ENCODE measurements at regions not wholly inside any gene's neighbourhood (a gene's known extent, or its start where the extent isn't known, plus 50 kb on each side); places are given as distances from the start of the nearest gene placed in this dataset.
"Not testable (repeated sequence)": the region's sequence is repeated elsewhere in the genome, so short reads cannot be mapped to it uniquely, and the experiment has no call there.

- peak; percentile 41 for DNase-seq
- peaks cover 12% of the 10 kb centered on the region for H3K27me3 Mint-ChIP-seq
- H3K9me3 Mint-ChIP-seq, result no peaks in the 10 kb centered on the region
- no peak overlapping the region for H3K27ac Mint-ChIP-seq
- H3K4me1 Mint-ChIP-seq (ENCODE audit: low read depth), result no peaks in the 10 kb centered on the region
- H3K4me3 Mint-ChIP-seq, result no peak overlapping the region
- H3K36me3 Mint-ChIP-seq (ENCODE audit: low read depth), result no peaks in the 10 kb centered on the region
Measured at GRCh38 chr2:126244937-126245336, 411.0 kb upstream of the GYPC start.

GRCh38 chr2:126253669-126254068 is 402.3 kb upstream of the GYPC start:
- Mint-ChIP-seq H3K4me1 (ENCODE audit: low read depth) (no peaks in the 10 kb centered on the region), H3K27me3 (no peaks in the 10 kb centered on the region), H3K9me3 (no peaks in the 10 kb centered on the region), H3K36me3 (ENCODE audit: low read depth) (no peaks in the 10 kb centered on the region), H3K27ac (no peak overlapping the region), H3K4me3 (no peak overlapping the region)
- no peak for DNase-seq

GRCh38 chr2:126264625-126265024 is 391.3 kb upstream of the GYPC start:
- no peak overlapping the region for H3K4me3 Mint-ChIP-seq

GRCh38 chr2:126269911-126270310 is 386.0 kb upstream of the GYPC start:
- no peaks in the 10 kb centered on the region for H3K4me1 Mint-ChIP-seq (ENCODE audit: low read depth)
- H3K27ac Mint-ChIP-seq, result no peak overlapping the region
- peaks cover 11% of the 10 kb centered on the region for H3K27me3 Mint-ChIP-seq
- H3K36me3 Mint-ChIP-seq (ENCODE audit: low read depth), result no peaks in the 10 kb centered on the region
- no peak for DNase-seq
- H3K9me3 Mint-ChIP-seq, result no peaks in the 10 kb centered on the region
- H3K4me3 Mint-ChIP-seq, result no peak overlapping the region

More at GRCh38 chr2:126264625-126265024, 391.3 kb upstream of the GYPC start:
- Mint-ChIP-seq H3K36me3 (ENCODE audit: low read depth) (no peaks in the 10 kb centered on the region), H3K27ac (no peak overlapping the region), H3K27me3 (peaks cover 28% of the 10 kb centered on the region), H3K4me1 (ENCODE audit: low read depth) (no peaks in the 10 kb centered on the region), H3K9me3 (no peaks in the 10 kb centered on the region)
- DNase-seq, result no peak

GRCh38 chr2:126270587-126270986 is 385.4 kb upstream of the GYPC start:
- H3K9me3 Mint-ChIP-seq, result no peaks in the 10 kb centered on the region
- no peak overlapping the region for H3K4me3 Mint-ChIP-seq
- peaks cover 13% of the 10 kb centered on the region for H3K27me3 Mint-ChIP-seq
- DNase-seq, result no peak
- H3K27ac Mint-ChIP-seq, result no peak overlapping the region
- H3K4me1 Mint-ChIP-seq (ENCODE audit: low read depth), result no peaks in the 10 kb centered on the region
- H3K36me3 Mint-ChIP-seq (ENCODE audit: low read depth), result no peaks in the 10 kb centered on the region

GRCh38 chr2:126272401-126272800 is 383.6 kb upstream of the GYPC start:
- Mint-ChIP-seq H3K4me3 (no peak overlapping the region), H3K27me3 (peaks cover 13% of the 10 kb centered on the region), H3K36me3 (ENCODE audit: low read depth) (no peaks in the 10 kb centered on the region), H3K27ac (no peak overlapping the region), H3K9me3 (no peaks in the 10 kb centered on the region), H3K4me1 (ENCODE audit: low read depth) (no peaks in the 10 kb centered on the region)
- no peak for DNase-seq

- peaks cover 3% of the 10 kb centered on the region for H3K27me3 Mint-ChIP-seq
- no peak overlapping the region for H3K4me3 Mint-ChIP-seq
- DNase-seq, result no peak
- H3K36me3 Mint-ChIP-seq (ENCODE audit: low read depth), result no peaks in the 10 kb centered on the region
- H3K27ac Mint-ChIP-seq, result no peak overlapping the region
- H3K4me1 Mint-ChIP-seq (ENCODE audit: low read depth), result no peaks in the 10 kb centered on the region
- no peaks in the 10 kb centered on the region for H3K9me3 Mint-ChIP-seq
Measured at GRCh38 chr2:126275098-126275497, 380.9 kb upstream of the GYPC start.

GRCh38 chr2:126276268-126276667 is 379.7 kb upstream of the GYPC start:
- not testable (repeated sequence) for H3K27me3 Mint-ChIP-seq; H3K4me1 Mint-ChIP-seq (ENCODE audit: low read depth); DNase-seq; H3K27ac Mint-ChIP-seq; H3K36me3 Mint-ChIP-seq (ENCODE audit: low read depth); H3K4me3 Mint-ChIP-seq; H3K9me3 Mint-ChIP-seq

GRCh38 chr2:126288362-126288761 is 367.6 kb upstream of the GYPC start:
- H3K27me3 Mint-ChIP-seq, result peaks cover 12% of the 10 kb centered on the region
- H3K9me3 Mint-ChIP-seq, result no peaks in the 10 kb centered on the region
- H3K4me3 Mint-ChIP-seq, result no peak overlapping the region
- DNase-seq, result no peak
- H3K4me1 Mint-ChIP-seq (ENCODE audit: low read depth), result no peaks in the 10 kb centered on the region
- H3K27ac Mint-ChIP-seq, result no peak overlapping the region
- no peaks in the 10 kb centered on the region for H3K36me3 Mint-ChIP-seq (ENCODE audit: low read depth)

GRCh38 chr2:126293962-126294361 is 362.0 kb upstream of the GYPC start:
- H3K4me1 Mint-ChIP-seq (ENCODE audit: low read depth); H3K27me3 Mint-ChIP-seq; H3K27ac Mint-ChIP-seq; H3K4me3 Mint-ChIP-seq; H3K36me3 Mint-ChIP-seq (ENCODE audit: low read depth); DNase-seq; H3K9me3 Mint-ChIP-seq: not testable (repeated sequence)

GRCh38 chr2:126299469-126299976 is 356.4 kb upstream of the GYPC start:
- H3K9me3 Mint-ChIP-seq, result no peaks in the 10 kb centered on the region
- H3K27me3 Mint-ChIP-seq, result peaks cover 2% of the 10 kb centered on the region
- H3K4me1 Mint-ChIP-seq (ENCODE audit: low read depth), result peaks cover 20% of the 10 kb centered on the region
- no peak overlapping the region for H3K4me3 Mint-ChIP-seq
- no peaks in the 10 kb centered on the region for H3K36me3 Mint-ChIP-seq (ENCODE audit: low read depth)
- no peak for DNase-seq
- no peak overlapping the region for H3K27ac Mint-ChIP-seq

GRCh38 chr2:126300348-126300747 is 355.6 kb upstream of the GYPC start:
- Mint-ChIP-seq H3K9me3 (no peaks in the 10 kb centered on the region), H3K4me3 (no peak overlapping the region), H3K36me3 (ENCODE audit: low read depth) (no peaks in the 10 kb centered on the region), H3K27me3 (peaks cover 2% of the 10 kb centered on the region), H3K27ac (peak overlapping the region; percentile 82), H3K4me1 (ENCODE audit: low read depth) (peaks cover 20% of the 10 kb centered on the region)
- no peak for DNase-seq

GRCh38 chr2:126302043-126302442 is 353.9 kb upstream of the GYPC start:
- no peak overlapping the region for H3K27ac Mint-ChIP-seq
- H3K4me1 Mint-ChIP-seq (ENCODE audit: low read depth), result peaks cover 20% of the 10 kb centered on the region
- no peak overlapping the region for H3K4me3 Mint-ChIP-seq
- H3K36me3 Mint-ChIP-seq (ENCODE audit: low read depth), result no peaks in the 10 kb centered on the region
- no peaks in the 10 kb centered on the region for H3K9me3 Mint-ChIP-seq
- no peak for DNase-seq
- peaks cover 5% of the 10 kb centered on the region for H3K27me3 Mint-ChIP-seq

- Mint-ChIP-seq H3K9me3 (no peaks in the 10 kb centered on the region), H3K27ac (no peak overlapping the region), H3K4me1 (ENCODE audit: low read depth) (peaks cover 20% of the 10 kb centered on the region), H3K4me3 (no peak overlapping the region), H3K36me3 (ENCODE audit: low read depth) (no peaks in the 10 kb centered on the region), H3K27me3 (peaks cover 5% of the 10 kb centered on the region)
- no peak for DNase-seq
Measured at GRCh38 chr2:126303113-126303512, 352.8 kb upstream of the GYPC start.

- no peaks in the 10 kb centered on the region for H3K9me3 Mint-ChIP-seq
- H3K4me1 Mint-ChIP-seq (ENCODE audit: low read depth), result peaks cover 18% of the 10 kb centered on the region
- H3K4me3 Mint-ChIP-seq, result no peak overlapping the region
- DNase-seq, result no peak
- no peaks in the 10 kb centered on the region for H3K36me3 Mint-ChIP-seq (ENCODE audit: low read depth)
- no peak overlapping the region for H3K27ac Mint-ChIP-seq
- peaks cover 5% of the 10 kb centered on the region for H3K27me3 Mint-ChIP-seq
Measured at GRCh38 chr2:126304154-126304553, 351.8 kb upstream of the GYPC start.

- Mint-ChIP-seq H3K27ac (no peak overlapping the region), H3K4me1 (ENCODE audit: low read depth) (peaks cover 5% of the 10 kb centered on the region), H3K27me3 (peaks cover 5% of the 10 kb centered on the region), H3K4me3 (no peak overlapping the region), H3K36me3 (ENCODE audit: low read depth) (no peaks in the 10 kb centered on the region), H3K9me3 (no peaks in the 10 kb centered on the region)
- DNase-seq, result no peak
Measured at GRCh38 chr2:126306539-126306938, 349.4 kb upstream of the GYPC start.
